Astrocyte (in vitro differentiated cells and primary cell): ENCODE measurements at regions not wholly inside any gene's neighbourhood (a gene's known extent, or its start where the extent isn't known, plus 50 kb on each side); places are given as distances from the start of the nearest gene placed in this dataset.

Experiments used
- DNase-seq: peaks from one replicate; pipeline ENCODE4 v3.0.0-alpha.2; 2010; ENCODE audit warnings: low read depth
- FAIRE-seq: peaks from 2 replicates; lab custom pipeline; 2011; peaks lifted over from hg19 to GRCh38; lab: Jason Lieb, UNC
- H2AFZ ChIP-seq: 2 replicates; pipeline ENCODE4 v1.6.0; 2012; ENCODE audit warnings: low read depth, low read length, inconsistent platforms
- H3K27ac ChIP-seq: 2 replicates; pipeline ENCODE4 v1.5.1; 2011; ENCODE audit warnings: low read depth, low read length, inconsistent platforms
- H3K27me3 ChIP-seq: 2 replicates; pipeline ENCODE4 v1.6.0; 2011; ENCODE audit warnings: low read length, inconsistent platforms; ENCODE audit not compliant: insufficient read depth
- H3K36me3 ChIP-seq: 2 replicates; pipeline ENCODE4 v1.5.1; 2011; ENCODE audit warnings: low read length, inconsistent platforms; ENCODE audit not compliant: insufficient read depth
- H3K4me1 ChIP-seq: 2 replicates; pipeline ENCODE4 v1.5.1; 2011; ENCODE audit warnings: low read length, inconsistent platforms; ENCODE audit not compliant: insufficient read depth
- H3K4me2 ChIP-seq: 2 replicates; pipeline ENCODE4 v1.6.0; 2012; ENCODE audit warnings: low read length, inconsistent platforms
- H3K4me3 ChIP-seq: 2 replicates; pipeline ENCODE4 v1.5.1; 2011; ENCODE audit warnings: low read depth, mild to moderate bottlenecking, low read length, inconsistent platforms; ENCODE audit not compliant: insufficient read depth
- H3K79me2 ChIP-seq: 2 replicates; pipeline ENCODE4 v1.6.0; 2012; ENCODE audit warnings: mild to moderate bottlenecking, low read length, inconsistent platforms; ENCODE audit not compliant: insufficient read depth
- H3K9ac ChIP-seq: 2 replicates; pipeline ENCODE4 v1.6.0; 2012; ENCODE audit warnings: mild to moderate bottlenecking, low read length, inconsistent platforms
- H3K9me3 ChIP-seq: 2 replicates; pipeline ENCODE4 v1.5.1; 2012; ENCODE audit warnings: low read depth, mild to moderate bottlenecking, low read length, inconsistent platforms; ENCODE audit not compliant: insufficient read depth
- H4K20me1 ChIP-seq: 2 replicates; pipeline ENCODE4 v1.6.0; 2012; ENCODE audit warnings: low read length, inconsistent platforms; ENCODE audit not compliant: insufficient read depth
- H3K27ac Mint-ChIP-seq: one replicate; pipeline ENCODE4 v1.8.0; 2021; ENCODE audit warnings: mild to moderate bottlenecking, mixed read lengths; ENCODE audit not compliant: unreplicated experiment
- H3K27me3 Mint-ChIP-seq: one replicate; pipeline ENCODE4 v1.8.0; 2021; ENCODE audit warnings: low read depth, mixed read lengths; ENCODE audit not compliant: unreplicated experiment
- H3K36me3 Mint-ChIP-seq: one replicate; pipeline ENCODE4 v1.8.0; 2021; ENCODE audit warnings: low read depth, mixed read lengths; ENCODE audit not compliant: unreplicated experiment
- H3K4me1 Mint-ChIP-seq: one replicate; pipeline ENCODE4 v1.8.0; 2021; ENCODE audit warnings: low read depth, mixed read lengths; ENCODE audit not compliant: unreplicated experiment
- H3K4me3 Mint-ChIP-seq: one replicate; pipeline ENCODE4 v1.8.0; 2021; ENCODE audit warnings: mild to moderate bottlenecking, moderate library complexity, mixed read lengths; ENCODE audit not compliant: unreplicated experiment
- H3K9me3 Mint-ChIP-seq: one replicate; pipeline ENCODE4 v1.8.0; 2021; ENCODE audit warnings: mild to moderate bottlenecking, mixed read lengths; ENCODE audit not compliant: unreplicated experiment
- CTCF ChIP-seq: IDR thresholded peaks from 2 replicates; pipeline ENCODE4 v1.5.1; 2011; ENCODE audit warnings: low read depth, mild to moderate bottlenecking, inconsistent platforms, low read length, moderate library complexity; ENCODE audit not compliant: insufficient read depth
- EZH2 ChIP-seq: IDR thresholded peaks from 2 replicates; pipeline ENCODE4 v1.6.1; 2012; ENCODE audit warnings: mild to moderate bottlenecking, low read length, inconsistent platforms; ENCODE audit not compliant: insufficient read depth

GRCh38 chr6:91751526-91751925 lies 1164.7 kb upstream of the MAP3K7 start:
- Mint-ChIP-seq H3K27me3 (no peaks in the 10 kb centered on the region), H3K27ac (no peak overlapping the region), H3K4me1 (no peaks in the 10 kb centered on the region), H3K36me3 (no peaks in the 10 kb centered on the region), H3K9me3 (no peaks in the 10 kb centered on the region), H3K4me3 (no peak overlapping the region)
- no peaks in the 10 kb centered on the region for H3K9me3 ChIP-seq
- H3K4me3 ChIP-seq: no peak overlapping the region
- no peak overlapping the region for H3K27ac ChIP-seq
- TF ChIP-seq EZH2: no peak
- TF ChIP-seq CTCF: no peak
- no peaks in the 10 kb centered on the region for H3K36me3 ChIP-seq
- no peak for FAIRE-seq
- no peaks in the 10 kb centered on the region for H3K4me1 ChIP-seq
- no peak overlapping the region for H2AFZ ChIP-seq
- H4K20me1 ChIP-seq: no peaks in the 10 kb centered on the region
- H3K9ac ChIP-seq: no peak overlapping the region
- no peaks in the 10 kb centered on the region for H3K79me2 ChIP-seq
- H3K27me3 ChIP-seq: no peaks in the 10 kb centered on the region
- H3K4me2 ChIP-seq: no peak overlapping the region
- DNase-seq: no peak

- no peak for TF ChIP-seq CTCF
- TF ChIP-seq EZH2: no peak
- no peak overlapping the region for H2AFZ ChIP-seq
- H3K4me1 Mint-ChIP-seq: no peaks in the 10 kb centered on the region
- no peak overlapping the region for H3K4me3 Mint-ChIP-seq
- H4K20me1 ChIP-seq: no peaks in the 10 kb centered on the region
- DNase-seq (no peak), FAIRE-seq (no peak)
- H3K27ac ChIP-seq: no peak overlapping the region
- no peaks in the 10 kb centered on the region for H3K4me1 ChIP-seq
- H3K27ac Mint-ChIP-seq: no peak overlapping the region
- no peaks in the 10 kb centered on the region for H3K36me3 ChIP-seq
- H3K9me3 ChIP-seq: no peaks in the 10 kb centered on the region
- H3K9me3 Mint-ChIP-seq: no peaks in the 10 kb centered on the region
- no peaks in the 10 kb centered on the region for H3K27me3 ChIP-seq
- no peak overlapping the region for H3K4me3 ChIP-seq
- no peak overlapping the region for H3K4me2 ChIP-seq
- no peaks in the 10 kb centered on the region for H3K79me2 ChIP-seq
- H3K9ac ChIP-seq: no peak overlapping the region
- H3K27me3 Mint-ChIP-seq: no peaks in the 10 kb centered on the region
- no peaks in the 10 kb centered on the region for H3K36me3 Mint-ChIP-seq
Observed at GRCh38 chr6:91744566-91744965, 1157.7 kb upstream of the MAP3K7 start.

GRCh38 chr6:91743756-91744155 lies 1156.9 kb upstream of the MAP3K7 start:
- Histone ChIP-seq H3K27ac (no peak overlapping the region), H3K4me1 (no peaks in the 10 kb centered on the region), H3K27me3 (no peaks in the 10 kb centered on the region), H4K20me1 (no peaks in the 10 kb centered on the region), H3K36me3 (no peaks in the 10 kb centered on the region), H2AFZ (no peak overlapping the region), H3K9me3 (no peaks in the 10 kb centered on the region), H3K4me3 (no peak overlapping the region), H3K4me2 (no peak overlapping the region), H3K9ac (no peak overlapping the region), H3K79me2 (no peaks in the 10 kb centered on the region)
- no peak for TF ChIP-seq CTCF
- no peak for TF ChIP-seq EZH2
- Mint-ChIP-seq H3K27me3 (no peaks in the 10 kb centered on the region), H3K4me1 (no peaks in the 10 kb centered on the region), H3K36me3 (no peaks in the 10 kb centered on the region), H3K27ac (no peak overlapping the region), H3K4me3 (no peak overlapping the region), H3K9me3 (no peaks in the 10 kb centered on the region)
- DNase-seq (no peak), FAIRE-seq (no peak)
